Psoas muscle (tissue), 7 donors: ENCODE measurements at regions not wholly inside any gene's neighbourhood (a gene's known extent, or its start where the extent isn't known, plus 50 kb on each side); places are given as distances from the start of the nearest gene placed in this dataset.

Experiments used
- ATAC-seq, 4 donors: fragments of 200-7000 bp; cut with Tn5 transposase; one replicate each; pipeline ENCODE4 v1.9.1; 2020; ENCODE audit warnings: moderate library complexity in 3 of 4, mild to moderate bottlenecking in 2 of 4
- DNase-seq, 2 donors: peaks; one replicate each; pipeline ENCODE4 v3.0.0-alpha.2; 2020
- H3K27ac ChIP-seq: fragments of 200-600 bp; one replicate; pipeline ENCODE4 v1.8.0; 2022
- H3K27me3 ChIP-seq, 3 donors: fragments of 200-600 bp in 1 of 3; one replicate each; pipeline versions ENCODE4 v1.6.1 to v1.8.0; 2013 to 2022; ENCODE audit warnings: low read length in 2 of 3, mild to moderate bottlenecking in 2 of 3, moderate library complexity in 1 of 3; ENCODE audit not compliant: insufficient read depth in 3 of 3
- H3K36me3 ChIP-seq, 2 donors: fragments of 200-600 bp in 1 of 2; one replicate each; pipeline versions ENCODE4 v1.6.1 to v1.8.0; 2013 to 2022; ENCODE audit warnings: low read depth in 1 of 2, mild to moderate bottlenecking in 1 of 2, moderate library complexity in 1 of 2; ENCODE audit not compliant: insufficient read depth in 1 of 2
- H3K4me1 ChIP-seq: fragments of 200-600 bp; one replicate; pipeline ENCODE4 v1.8.0; 2022
- H3K4me3 ChIP-seq: fragments of 200-600 bp; one replicate; pipeline ENCODE4 v1.8.0; 2022; ENCODE audit warnings: mild to moderate bottlenecking
- H3K9me3 ChIP-seq: fragments of 200-600 bp; one replicate; pipeline ENCODE4 v1.8.0; 2022
- WGBS, 3 donors: extraction: QIAGEN DNeasy Blood & Tissue Kit; methylation state at CpG; one replicate each; pipeline versions ENCODE4 v1.1.6 to v1.1.7; 2013; 5-methylcytosine and 5-hydroxymethylcytosine counted together
- intact Hi-C, 2 donors: fragments of 100-400 bp; cut with DNase I; formaldehyde crosslinking; loops; one replicate each; pipeline versions ENCODE4 v1.11.0 to v1.14.2; 2022
- TF ChIP-seq, protein P1 (sequence below): fragments of 200-600 bp; IDR thresholded peaks from one replicate; pipeline ENCODE4 v1.8.0; 2022; ENCODE audit warnings: antibody characterized with exemption
- donor health status: healthy with polysubstance abuse.
- donor health status: DM: no; HTN: no; CAD: no; lungs with moderate emphysema.
- donor health status: Bipolar disorder and iron deficiency.
- donor health status: healthy.
- donor health status: DM: yes; HTN: yes; CAD: no.
- donor health status: DM: no; HTN: no; CAD: no.
- donor health status: DM: yes; HTN: yes; CAD: no.

DNA sequence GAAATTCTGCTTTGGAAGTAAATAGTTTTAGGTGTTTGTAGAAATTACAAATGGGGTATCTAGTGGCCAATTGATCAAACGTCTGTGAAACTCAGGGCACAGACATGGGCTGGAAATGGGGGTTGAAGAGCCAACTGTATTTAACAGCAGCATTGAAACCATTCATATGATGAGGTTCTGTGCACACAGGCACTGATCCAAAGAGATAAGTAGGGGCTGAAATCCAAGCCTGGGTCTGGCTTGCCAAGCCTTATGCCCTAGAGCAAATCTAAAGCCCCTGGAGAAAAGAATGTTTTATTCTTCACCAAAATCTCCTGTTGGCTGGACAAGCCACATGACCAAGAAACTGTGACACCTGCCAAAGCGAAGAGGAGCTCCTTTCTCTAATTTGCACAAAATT is 67.6 kb upstream of the ST6GALNAC5 start:
- TF ChIP-seq, protein P1, sequence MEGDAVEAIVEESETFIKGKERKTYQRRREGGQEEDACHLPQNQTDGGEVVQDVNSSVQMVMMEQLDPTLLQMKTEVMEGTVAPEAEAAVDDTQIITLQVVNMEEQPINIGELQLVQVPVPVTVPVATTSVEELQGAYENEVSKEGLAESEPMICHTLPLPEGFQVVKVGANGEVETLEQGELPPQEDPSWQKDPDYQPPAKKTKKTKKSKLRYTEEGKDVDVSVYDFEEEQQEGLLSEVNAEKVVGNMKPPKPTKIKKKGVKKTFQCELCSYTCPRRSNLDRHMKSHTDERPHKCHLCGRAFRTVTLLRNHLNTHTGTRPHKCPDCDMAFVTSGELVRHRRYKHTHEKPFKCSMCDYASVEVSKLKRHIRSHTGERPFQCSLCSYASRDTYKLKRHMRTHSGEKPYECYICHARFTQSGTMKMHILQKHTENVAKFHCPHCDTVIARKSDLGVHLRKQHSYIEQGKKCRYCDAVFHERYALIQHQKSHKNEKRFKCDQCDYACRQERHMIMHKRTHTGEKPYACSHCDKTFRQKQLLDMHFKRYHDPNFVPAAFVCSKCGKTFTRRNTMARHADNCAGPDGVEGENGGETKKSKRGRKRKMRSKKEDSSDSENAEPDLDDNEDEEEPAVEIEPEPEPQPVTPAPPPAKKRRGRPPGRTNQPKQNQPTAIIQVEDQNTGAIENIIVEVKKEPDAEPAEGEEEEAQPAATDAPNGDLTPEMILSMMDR: no peak
- Histone ChIP-seq H3K4me3 (no peak overlapping the region), H3K27ac (no peak overlapping the region), H3K4me1 (no peaks in the 10 kb centered on the region), H3K27me3 (no peaks in the 10 kb centered on the region), H3K9me3 (no peaks in the 10 kb centered on the region), H3K36me3 (no peaks in the 10 kb centered on the region)
- WGBS, 3 donors: 34 to 43% (median 40%) methylated on average over 2 of the region's 2 CpGs
- intact Hi-C loops: no loop called here
- ATAC-seq (no peak), DNase-seq (no peak)

DNA sequence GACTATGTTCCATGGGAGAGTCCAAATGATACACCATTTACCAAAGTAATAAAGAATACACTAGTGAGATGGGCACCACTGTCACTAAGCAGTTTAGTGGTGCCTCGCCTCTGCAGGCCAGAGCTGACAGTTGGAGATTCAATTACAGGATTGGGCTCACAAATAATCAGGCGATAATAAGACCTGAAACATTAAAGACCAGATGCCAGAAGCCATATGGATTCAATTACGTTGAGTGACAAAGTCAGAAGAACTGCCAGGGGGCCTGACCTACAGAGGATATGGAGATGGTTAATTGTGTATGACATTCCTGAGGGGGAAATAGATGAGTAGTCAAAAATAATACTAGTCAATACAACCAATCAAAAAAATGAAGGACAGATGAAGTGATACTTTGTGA is 65.2 kb upstream of the ST6GALNAC5 start:
- H3K36me3 ChIP-seq: no peaks in the 10 kb centered on the region
- H3K4me1 ChIP-seq: no peaks in the 10 kb centered on the region
- WGBS, 3 donors: 57 to 66% (median 63%) methylated on average over 3 of the region's 3 CpGs
- no peaks in the 10 kb centered on the region for H3K9me3 ChIP-seq
- H3K4me3 ChIP-seq: no peak overlapping the region
- ATAC-seq: no peak
- no peak overlapping the region for H3K27ac ChIP-seq
- H3K27me3 ChIP-seq: no peaks in the 10 kb centered on the region
- intact Hi-C loops: no loop called here
- no peak for DNase-seq
- TF ChIP-seq, protein P1: no peak

DNA sequence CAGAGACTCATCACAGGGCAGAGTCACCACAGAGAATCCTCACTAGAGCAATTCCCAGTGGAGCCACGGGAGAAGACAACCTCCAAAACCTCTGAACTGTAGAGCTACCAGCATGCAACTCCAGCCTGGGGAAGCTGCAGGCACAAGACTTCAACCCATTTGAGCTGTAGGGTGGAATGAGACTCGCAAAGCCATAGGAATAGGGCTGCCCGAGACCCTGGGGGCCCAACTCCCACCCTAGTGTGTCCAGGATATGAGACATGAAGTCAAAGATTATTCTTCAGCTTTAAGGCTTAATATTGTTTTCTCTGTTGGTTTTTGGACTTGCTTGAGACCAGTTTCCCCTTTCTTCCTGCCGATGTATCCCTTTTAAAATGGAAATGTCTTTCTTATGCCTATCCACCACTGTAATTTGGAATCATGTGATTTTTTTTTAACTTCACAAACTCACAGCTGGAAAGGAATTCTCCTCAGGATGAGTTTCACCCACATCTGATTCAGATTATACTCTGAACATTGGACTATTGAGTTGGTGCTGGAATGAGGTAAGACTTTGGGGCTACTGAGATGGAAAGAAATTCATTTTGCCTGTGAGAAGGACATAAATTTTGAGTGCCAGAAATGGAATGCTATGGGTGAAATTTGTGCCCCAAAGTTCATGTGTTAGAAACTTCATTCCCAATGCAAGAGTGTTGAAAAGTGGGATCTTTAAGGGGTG is 59.6 kb upstream of the ST6GALNAC5 start:
- H3K27ac ChIP-seq: no peak overlapping the region
- ATAC-seq: no peak
- intact Hi-C loops: no loop called here
- no peak overlapping the region for H3K4me3 ChIP-seq
- TF ChIP-seq, protein P1: no peak
- DNase-seq: no peak
- no peaks in the 10 kb centered on the region for H3K9me3 ChIP-seq
- 67 to 83% (median 75%) methylated on average over 4 of the region's 4 CpGs for WGBS, 3 donors
- H3K4me1 ChIP-seq: no peaks in the 10 kb centered on the region
- H3K27me3 ChIP-seq: peaks cover 0 to 2% (median 0%) of the 10 kb centered on the region in 3 donors
- H3K36me3 ChIP-seq: no peaks in the 10 kb centered on the region
